IPS-NIHi11 (cell line): ENCODE measurements at regions not wholly inside any gene's neighbourhood (a gene's known extent, or its start where the extent isn't known, plus 50 kb on each side); places are given as distances from the start of the nearest gene placed in this dataset.
"Not testable (repeated sequence)": the region's sequence is repeated elsewhere in the genome, so short reads cannot be mapped to it uniquely, and the experiment has no call there.

Source experiments
- DNase-seq: peaks from one replicate; pipeline ENCODE4 v3.0.0; 2012; ENCODE audit warnings: mixed read lengths, low spot score

DNA sequence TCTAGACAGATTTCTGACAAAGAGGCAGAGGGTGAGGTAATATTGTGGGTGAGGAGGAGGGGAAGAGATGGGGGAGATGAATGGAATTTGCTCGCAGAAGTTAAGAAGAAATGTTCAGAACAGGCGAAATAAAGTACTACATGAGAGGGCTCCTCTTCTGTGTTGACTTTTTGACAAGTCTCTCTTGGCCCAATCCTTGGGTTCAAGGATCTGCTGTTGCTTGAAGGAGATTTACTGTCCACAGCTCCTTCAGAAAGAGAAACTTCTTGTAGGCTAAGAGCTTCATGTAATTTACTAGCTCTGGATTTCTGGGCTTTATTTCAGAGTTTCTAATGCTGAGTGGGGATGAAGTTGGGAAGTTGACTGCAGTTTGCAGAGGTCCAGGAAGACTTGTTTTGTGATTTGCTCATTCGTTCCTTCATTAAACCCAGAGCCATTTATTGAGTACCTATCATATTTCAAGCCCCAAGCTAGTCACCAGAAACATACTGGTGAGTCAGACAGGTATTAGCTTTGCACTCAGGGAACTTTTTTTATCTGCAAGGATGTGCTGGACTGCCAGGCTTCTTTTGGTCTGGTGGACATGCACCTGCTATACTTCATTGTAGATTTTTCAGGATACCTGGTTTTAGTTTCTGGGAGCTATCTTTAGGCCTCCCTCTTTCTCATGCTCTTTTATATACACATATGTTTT, 402.9 kb upstream of the CLINT1 start:
- DNase-seq: no peak

DNA sequence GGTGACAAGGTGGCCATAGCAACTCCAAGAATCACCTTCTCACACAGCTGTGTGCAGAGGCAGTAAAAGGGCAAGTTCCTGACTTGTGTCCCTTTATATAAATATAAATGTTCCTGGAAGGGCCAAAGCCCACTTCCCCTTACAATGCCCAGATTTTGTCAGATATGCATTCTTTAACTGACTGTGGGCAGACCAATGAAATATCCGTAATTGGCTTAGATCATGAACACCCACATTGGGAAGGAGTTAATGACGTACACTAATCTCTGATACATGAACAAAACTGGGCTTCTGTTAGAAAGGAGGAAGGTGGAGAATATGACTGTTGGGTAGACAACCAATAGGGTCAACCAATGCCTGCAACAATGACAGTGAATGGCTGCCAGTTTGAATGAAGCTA, 397.2 kb upstream of the CLINT1 start:
- no peak for DNase-seq

DNA sequence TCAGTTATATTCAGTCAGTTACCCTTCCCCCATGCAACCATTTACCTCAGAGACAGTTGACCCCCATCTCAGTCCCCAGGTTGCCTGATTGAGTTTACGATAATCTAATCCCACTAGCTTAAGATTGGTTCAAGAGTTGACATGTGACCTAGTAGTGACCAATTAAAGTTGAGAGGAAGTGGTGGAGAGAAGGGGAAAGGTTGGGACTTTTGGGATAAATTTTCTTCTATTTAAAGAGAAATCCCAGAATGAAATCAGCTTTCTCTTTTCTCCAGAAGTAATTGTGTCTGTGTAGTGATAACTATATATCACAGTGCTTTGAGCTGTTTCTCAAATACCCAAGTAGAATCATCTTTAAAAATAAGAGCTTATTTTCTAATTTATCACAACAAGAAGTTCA, 396.7 kb upstream of the CLINT1 start:
- no peak for DNase-seq

DNA sequence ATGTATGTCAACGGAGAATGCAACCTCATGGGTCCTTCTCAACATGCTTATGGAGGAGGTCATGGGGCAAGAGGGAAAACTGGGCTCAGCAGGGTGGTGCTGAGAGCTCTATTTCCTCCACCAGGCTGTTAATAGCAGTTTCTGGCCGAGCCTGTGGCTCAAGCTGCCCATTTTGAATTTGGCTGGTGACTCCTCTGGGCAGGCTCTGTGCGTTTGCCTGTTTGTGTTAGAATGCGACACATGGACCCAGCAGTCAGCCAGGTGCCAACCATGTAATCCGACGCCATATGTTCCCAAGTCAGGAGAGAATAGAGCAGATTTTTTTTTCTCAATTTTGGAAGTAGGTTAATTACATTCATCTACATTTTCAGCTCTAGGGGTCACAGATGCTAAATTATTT, 387.7 kb upstream of the CLINT1 start:
- DNase-seq: no peak

DNA sequence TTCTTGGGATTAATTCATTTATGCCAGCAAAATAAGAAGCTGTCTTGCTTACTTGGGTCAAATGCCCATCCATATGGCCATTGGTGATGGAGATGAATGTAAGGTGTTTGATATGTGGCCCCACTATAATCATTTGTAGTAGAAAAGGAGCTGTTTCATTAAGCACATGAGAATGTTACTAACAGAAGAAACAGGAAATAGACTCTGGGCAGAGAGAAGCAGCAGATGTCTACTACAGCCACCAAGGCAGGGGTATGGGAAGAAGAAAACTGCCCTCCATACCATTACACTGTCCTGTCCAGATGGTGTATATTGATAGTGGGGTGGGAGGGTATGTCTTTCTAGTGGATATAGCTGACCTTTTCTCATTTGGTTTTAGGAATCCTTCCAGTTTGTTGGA, 386.6 kb upstream of the CLINT1 start:
- DNase-seq: no peak

DNA sequence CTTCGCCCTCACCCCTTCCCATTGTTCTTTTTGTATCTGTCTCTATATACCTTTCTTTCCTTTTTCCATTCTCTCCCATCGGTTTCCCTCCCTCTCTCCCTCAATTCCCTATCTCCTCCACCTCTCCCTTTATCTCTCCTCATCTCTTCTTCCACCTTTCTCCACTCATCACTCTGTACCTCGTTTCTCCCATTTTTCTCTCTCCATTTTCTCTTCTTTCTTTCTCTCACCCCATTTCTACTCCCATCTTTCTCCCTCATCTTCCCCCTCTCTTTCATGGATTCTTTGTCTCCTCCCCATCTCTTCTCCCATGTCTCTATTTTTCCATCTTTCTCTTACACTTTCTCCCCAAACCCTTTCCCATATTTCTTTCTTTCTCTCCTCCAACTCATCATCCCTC, 385.9 kb upstream of the CLINT1 start:
- no peak for DNase-seq

DNA sequence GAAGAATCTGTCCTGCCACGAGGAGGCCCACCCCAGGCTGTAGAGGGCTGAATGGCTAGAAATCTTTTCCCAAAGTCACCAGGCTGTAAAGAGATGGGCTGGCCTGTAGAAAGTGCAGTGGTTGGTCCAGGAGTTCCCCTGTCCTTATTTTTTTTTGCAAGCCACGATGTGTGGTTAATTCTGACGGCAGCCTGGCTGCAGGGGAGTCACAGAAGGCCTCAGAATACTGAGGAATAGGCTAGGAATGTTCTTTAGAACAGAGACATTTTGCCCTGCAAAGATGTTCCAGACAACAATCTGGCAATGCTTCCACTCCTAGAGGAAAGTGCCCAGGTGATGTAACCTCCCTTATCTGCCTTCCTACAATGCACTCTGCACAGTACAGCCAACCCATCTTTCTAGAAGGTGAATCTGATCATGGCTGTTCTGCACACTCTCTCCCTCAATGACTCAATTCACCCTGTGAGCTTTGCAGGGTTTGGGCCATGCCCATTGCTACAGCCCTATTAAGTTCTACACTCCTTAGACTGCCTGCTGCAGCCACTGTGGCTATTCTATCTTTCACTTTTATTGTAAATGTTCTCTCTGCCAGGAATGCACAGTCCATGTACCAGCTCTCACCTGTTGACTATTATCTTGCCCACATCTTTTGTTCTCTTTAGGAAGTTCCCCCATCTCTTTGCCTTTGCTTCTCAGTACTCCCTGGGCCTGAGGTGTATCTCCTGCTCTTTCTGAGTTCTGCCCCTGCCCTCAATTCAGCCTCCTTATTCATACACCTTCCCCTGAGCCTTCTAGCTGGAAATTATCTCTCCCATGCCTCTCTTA, 377.8 kb upstream of the CLINT1 start:
- DNase-seq: no peak

DNA sequence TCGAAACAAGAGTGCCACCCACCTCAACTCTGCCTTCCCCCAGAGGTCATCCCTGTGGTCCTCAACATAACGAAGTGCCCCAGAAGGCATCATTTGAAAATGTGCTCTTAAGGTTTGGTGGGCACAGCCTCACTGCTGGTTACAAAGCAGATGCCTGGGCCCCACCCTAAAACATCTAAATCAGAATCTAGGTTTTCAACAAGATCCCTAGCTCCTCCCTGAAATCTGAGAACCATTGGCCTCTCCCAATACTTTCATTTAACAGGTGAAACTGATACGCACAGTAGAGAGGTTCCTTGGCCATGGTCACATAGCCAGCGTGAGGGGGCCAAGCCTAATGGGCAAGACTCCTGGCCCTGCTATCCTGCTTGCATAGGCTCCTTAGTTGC, 376.2 kb upstream of the CLINT1 start:
- no peak for DNase-seq

DNA sequence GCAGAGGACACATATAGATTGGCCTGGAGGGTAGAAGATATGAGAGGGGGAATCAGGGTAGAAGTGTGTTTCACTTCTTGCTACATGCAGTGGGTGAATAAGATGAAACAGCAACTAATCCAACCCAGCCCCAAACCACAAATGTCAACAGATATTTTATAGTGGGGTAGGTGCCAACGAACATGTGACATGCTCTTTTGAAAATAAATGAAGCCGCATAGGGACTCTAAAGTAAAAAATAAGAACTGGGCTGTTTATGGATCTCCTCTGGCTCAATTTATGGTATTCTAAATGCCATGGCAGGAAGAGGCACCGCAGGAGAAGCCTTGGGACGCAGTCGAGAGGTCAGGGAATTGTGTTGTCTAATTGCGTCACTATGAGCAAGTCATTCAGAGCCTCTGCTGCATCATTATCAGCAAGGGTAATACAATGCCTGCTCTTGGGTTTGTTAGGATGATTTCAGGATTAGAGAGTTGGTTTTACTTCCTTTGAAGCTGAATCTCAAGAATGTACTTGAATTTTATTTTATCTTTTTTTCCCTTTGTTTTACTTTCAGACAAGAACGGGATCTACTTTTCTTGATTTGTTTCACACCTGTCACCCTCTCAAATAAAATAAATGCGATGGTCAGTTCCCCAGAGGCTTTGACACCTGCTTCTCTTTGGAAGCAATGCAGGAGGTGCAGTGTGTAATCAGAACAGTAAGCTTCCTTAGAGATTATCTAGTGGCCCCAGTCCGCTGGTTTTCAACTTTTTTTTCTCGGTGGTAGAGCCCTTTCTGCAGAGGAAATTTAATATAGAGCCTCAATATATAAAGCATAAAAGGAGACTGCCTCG, 375.6 kb upstream of the CLINT1 start:
- no peak for DNase-seq

DNA sequence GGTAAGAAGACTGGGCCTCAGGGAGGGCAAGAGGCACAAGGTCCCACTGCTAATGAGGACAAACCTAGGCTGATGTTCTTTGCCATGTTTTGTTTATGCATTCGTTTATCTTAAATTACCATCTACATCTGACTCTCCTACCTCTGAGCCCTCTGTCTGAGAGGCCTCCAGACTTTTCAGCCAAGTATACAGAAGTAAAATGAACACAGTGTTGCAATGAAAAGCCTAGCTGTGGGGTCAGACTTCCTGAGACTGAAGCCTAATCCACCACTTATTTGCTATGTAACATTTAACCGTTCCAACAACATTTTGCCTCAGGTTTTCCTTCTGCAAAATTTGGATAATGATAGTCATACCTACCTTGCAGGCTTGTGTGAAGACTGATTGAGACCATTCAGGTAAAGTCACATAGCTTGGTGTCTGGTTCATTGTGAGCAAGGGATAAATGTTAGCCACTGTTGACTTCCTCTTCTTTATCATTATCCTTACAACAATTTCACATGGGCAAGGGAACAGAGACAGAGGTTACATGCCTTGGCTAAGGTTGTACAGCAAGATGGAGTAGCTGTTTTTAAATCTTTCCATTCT, 374.9 kb upstream of the CLINT1 start:
- no peak for DNase-seq

DNA sequence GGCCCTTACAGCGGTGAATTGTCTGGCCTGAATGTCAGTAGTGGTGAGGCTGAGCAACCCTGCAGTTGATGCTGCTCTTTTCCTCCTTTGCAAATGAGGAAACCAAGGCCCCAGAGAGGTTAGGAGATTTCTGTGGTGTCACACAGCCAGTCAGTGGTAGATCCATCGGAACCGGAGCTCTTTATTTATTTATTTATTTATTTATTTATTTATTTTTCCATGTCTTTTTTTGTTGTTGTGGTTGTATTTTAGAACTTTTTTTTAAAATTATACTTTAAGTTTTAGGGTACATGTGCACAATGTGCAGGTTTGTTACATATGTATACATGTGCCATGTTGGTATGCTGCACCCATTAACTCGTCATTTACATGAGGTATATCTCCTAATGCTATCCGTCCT, 368.4 kb upstream of the CLINT1 start:
- DNase-seq: not testable (repeated sequence)

DNA sequence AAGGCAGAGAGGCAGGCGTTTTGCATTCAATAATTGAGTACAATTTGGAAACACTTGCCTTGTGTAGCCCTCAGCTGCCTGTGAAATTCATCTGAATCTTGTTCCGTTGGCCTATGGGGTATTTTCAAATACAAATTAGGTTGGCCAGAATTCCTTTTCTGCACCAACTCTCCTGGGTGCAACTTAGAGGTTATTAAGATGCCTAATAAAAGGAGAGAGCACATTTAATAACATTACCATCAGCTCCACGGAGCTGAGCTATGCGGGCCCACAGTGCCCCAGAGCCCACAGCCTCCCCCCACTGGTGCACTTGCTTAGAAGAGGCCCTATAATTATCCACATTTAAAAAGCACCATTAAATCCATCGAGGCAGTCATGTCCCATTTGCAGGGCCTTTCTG, 367.6 kb upstream of the CLINT1 start:
- no peak for DNase-seq

DNA sequence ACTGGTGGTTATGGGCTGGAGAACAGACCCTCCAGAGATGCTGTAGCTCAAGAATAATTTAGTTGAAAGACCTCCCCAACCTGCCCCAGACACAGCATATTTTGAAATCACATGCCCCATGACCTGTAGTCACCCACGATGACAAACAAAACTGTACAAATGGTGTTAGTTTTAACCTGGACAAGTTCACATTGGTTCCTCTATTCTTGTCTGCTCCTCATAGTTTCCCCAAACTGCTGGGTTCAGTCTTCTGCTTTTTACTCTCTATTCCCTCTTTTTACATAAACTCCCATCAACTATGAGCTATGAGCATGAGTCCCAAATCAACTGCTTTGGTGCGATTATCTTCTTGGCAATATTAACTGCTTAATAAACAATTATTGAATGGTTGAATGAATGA, 365.3 kb upstream of the CLINT1 start:
- no peak for DNase-seq

DNA sequence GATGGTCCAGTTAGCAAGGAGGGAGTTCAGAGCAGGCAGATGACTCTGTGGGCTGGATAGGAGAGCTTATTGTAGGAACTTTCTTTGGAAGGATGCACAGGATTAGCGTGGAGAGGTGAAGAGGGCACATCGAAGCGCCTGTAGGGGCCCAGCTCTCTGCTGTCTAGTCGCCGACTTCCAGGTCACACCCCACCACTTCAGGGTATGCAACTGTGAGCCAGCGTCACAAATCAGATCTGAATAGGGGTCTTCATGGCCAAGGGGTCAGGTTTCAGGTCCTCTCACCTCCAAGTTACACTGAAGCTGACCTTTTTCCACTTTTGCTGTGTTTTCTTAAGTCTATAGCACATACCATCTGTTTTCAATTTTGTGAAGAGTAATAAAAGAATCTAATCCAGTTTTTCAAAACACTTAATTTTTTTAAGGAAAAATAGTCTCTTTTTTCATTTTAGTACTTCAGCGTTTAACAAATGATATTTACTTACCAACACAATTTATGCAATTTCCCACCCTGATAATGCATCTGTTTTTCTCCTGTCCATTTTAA, 364.2 kb upstream of the CLINT1 start:
- DNase-seq: no peak

DNA sequence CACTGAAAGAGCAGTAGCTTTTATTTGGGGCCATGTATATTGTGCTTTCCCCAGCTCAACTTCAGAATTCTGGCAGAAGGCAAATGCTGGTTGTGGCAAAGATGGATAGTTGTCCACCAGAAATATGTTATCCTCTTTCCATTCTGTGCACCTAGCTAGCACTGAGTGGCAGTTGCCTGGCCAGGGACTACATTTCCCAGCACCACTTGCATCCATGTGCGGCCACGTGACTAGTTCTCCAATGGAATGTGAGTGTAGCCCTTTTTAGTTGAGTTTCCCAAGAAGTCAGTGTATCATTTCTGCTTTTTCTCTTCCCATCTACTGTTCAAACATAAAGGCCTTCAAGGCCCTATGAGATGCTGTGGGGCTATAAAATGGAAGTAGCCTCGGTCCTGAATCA, 354.0 kb upstream of the CLINT1 start:
- DNase-seq: peak; percentile 59

DNA sequence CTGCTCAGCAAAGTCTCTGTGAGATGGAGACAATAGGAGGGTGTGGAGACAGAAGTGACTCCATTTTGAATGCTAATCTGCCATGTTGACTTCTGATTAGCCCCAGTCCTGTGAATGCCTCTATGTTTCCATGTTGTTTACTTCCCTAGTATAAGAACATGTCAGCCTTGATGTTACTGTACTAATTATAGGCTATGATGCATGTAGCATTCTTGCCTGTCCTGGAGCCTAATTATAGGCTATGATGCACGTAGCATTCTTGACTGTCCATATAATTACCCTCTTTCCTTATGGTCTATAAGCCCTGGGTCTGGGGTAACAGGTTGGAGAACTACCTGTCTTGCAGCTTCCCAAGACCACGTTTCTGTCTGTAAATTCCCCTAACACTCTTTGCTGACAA, 353.3 kb upstream of the CLINT1 start:
- DNase-seq: no peak

DNA sequence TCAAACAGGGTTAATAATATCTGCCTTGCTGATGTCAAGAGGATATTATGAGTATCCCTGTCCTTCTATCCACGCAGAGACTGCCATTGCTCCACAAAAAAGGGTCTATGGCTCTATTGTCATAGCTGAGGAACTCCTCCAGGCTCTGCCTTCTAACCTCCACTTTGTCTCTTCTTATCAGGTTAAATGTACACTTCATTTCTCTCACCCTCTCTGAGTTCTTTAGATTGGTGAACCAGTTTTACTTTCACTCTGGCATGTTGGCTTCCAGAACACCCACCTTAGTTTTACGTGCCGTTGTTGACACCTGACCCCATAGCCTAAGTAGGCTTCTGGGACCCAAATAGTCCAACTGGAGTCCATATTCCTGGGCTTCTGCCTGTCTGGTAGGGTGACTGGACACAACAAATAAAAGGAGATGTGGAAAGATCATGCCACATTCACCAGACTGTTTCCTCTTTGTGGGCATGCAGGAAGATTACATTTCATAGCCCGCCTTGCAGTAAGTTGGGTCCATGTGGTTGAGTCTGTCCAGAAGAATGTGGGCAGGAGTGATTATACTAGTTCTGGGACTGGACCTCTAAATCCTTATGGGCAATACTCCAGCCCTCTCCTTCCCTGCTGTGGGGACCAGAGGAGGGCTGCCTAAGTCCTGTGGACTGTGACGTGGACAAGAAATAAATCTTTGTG, 350.4 kb upstream of the CLINT1 start:
- no peak for DNase-seq

DNA sequence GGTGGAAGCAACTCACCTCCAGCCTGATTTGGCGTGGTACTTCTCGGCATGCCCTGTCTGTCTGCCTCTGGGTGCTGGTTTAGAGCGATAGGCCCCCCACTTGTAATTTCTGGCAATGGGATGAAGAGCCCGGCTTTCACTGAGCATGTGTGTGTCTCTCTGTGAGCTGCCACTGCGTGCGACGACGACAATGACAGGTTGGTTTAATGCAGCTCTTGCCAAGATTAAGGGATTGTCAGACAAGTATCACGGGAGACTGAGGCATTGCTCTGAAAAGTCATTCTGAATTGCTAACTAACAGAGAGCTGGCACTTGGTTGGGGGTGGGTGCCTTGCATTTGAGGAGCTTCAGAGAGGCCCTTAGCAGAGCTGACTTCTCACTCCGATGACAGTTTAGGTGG, 348.8 kb upstream of the CLINT1 start:
- DNase-seq: no peak

DNA sequence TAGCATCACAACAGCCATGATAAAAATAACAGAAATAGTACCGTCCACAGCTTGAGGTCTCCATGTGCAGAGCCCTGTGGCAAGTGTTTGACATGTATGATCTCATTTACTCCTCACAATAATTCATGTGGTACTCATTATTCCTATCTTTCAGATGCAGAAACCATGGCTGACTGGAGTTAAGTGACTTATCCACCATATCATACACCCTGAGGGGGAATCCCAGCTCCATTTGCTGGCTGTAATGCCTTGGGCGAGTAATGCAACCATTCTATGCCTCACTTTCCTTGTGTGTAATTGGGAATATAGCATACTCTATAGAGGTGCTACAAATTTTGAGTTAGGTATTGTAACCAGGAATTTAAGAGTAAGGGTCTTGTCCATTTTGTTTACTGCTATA, 347.0 kb upstream of the CLINT1 start:
- DNase-seq: no peak

DNA sequence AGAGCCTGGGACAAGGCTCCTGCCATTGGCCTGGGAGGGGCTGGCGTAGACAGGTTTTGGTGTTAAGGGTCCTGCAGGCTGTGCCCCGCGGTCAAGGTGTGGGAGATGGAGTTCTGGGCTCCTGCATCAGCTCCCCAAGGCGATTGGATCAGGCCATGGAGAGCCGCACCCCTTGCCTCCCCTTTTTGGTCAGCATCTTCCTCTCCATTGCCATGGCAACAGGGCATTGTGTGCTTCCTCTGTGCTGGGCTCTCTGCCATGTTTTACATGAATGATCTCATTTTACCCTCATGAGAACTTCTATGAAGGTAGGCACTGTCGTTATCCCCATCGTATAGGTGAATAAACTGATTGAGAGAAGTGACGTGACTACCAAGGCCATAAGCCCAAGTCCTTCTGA, 344.3 kb upstream of the CLINT1 start:
- DNase-seq: no peak

DNA sequence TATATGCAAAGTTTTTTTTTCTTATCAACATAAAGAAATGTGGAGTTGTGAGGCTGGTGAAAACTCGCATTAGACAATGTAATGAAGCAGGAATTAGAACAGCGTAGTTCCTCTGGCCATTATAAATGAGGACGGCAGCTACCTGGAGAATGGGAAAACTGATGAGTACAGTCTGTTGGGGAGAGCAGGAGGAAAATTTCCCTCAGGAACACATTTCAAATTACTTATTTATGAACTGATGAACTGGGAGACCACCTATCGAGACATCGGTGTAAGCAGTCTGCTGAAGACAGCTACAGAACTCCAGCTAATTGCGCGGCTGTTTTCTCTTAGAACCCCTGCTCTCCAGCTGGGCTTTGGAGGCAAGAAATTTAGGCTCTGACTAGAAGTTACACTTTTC, 343.9 kb upstream of the CLINT1 start:
- DNase-seq: no peak

DNA sequence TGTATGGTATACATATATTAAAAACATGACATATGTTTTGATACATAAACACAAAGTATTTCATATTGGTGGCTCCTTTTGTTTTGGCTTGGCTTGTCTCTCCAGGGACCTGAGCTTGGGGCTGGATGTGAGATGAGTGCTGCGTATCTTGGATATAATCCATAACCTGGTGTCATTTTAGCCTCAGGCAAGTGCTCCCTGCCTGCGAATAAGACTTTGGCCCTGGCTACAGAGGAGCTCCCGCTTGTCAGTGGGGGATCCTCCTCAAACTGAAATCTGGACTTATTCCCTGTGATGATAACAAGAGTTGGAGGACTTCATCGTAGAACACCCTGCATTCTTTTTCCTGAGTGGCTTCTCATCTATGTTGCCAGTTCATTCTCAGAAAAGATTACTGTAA, 341.7 kb upstream of the CLINT1 start:
- no peak for DNase-seq
